Cardiac fibroblast (primary cell): ENCODE measurements at regions not wholly inside any gene's neighbourhood (a gene's known extent, or its start where the extent isn't known, plus 50 kb on each side); places are given as distances from the start of the nearest gene placed in this dataset.

Experiments used
- DNase-seq, 2 donors: peaks; one replicate each; pipeline versions ENCODE4 v3.0.0 to v3.0.0-alpha.2; 2010; ENCODE audit warnings: low read depth in 2 of 2
- H3K4me3 ChIP-seq, 2 donors: replicated peaks in 1 of 2; 1 replicate in 1 of 2; 2 replicates in 1 of 2; pipeline ENCODE4 v1.5.1; 2011; ENCODE audit warnings: low read depth in 2 of 2, low read length in 2 of 2, mild to moderate bottlenecking in 2 of 2, moderate library complexity in 1 of 2
- CTCF ChIP-seq: IDR thresholded peaks from one replicate; pipeline ENCODE4 v1.5.1; 2011; ENCODE audit warnings: low read depth, mild to moderate bottlenecking, low read length, inconsistent platforms

- TF ChIP-seq CTCF = no peak
- no peak overlapping the region for H3K4me3 ChIP-seq
- DNase-seq = no peak
Measured at GRCh38 chr14:98853063-98853729, 418.8 kb downstream of the BCL11B start.

GRCh38 chr14:98855926-98856715 lies 415.9 kb downstream of the BCL11B start:
- H3K4me3 ChIP-seq = no peak overlapping the region
- DNase-seq = no peak
- TF ChIP-seq CTCF = no peak

DNA sequence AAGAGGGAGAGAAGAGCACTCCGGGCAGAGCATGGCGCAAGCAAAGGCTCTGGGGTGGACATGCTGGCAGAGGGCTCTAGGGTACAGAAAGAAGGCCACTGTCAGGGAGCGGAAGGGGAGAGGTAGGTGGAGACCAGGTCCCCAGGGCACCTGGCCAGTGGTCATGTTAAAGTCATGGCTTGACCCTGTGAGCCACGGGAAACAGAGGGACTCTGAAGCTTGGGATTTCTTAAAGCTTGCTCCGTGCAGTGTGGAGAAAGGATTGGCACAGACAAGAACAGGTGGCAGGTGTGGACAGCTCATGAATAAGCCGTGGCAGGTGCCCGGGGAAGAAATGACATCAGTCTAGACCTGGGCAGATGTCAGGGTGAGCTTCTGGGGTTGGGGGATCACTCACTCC lies 413.8 kb downstream of the BCL11B start:
- DNase-seq = no peak
- no peak for TF ChIP-seq CTCF
- no peak overlapping the region for H3K4me3 ChIP-seq

DNA sequence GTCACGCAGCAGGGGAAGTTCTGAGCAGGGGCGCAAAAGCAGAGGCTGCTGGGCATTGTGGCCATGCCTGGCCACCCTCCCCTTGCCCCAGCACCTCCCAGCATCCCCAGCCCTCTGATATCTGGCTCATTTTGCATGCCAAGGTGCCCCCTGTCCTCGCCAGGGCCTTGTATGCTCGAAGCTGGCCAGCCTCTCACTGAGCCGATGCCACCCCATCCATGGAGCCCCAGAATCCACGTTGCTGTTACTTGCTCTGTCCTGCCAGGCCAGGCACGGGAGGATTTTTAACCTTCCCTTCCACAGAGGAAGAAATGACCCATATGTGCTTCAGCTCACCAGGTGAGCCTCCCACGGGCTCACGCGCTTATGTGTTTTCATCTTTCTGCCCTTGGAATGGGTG lies 413.4 kb downstream of the BCL11B start:
- DNase-seq = no peak
- no peak overlapping the region for H3K4me3 ChIP-seq
- no peak for TF ChIP-seq CTCF

DNA sequence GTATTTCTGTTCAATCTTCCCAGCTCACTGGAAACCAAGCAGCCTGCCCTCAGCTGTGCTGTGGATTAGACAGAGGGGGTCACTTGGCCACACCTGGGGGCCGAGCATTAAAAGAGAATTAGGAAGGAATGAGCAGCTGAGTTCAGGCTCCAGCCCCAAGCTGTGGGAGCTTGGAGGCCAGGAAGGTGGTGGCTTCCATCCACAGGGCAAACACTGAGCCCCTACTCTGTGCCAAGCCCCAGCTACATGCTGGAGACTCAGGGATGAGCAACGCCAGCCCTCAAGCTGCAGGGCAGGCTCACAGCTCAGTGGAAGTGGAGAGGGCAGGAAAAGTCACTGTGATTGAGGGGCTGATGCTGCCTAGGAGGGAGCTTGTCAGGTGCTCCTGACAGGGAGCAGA lies 412.7 kb downstream of the BCL11B start:
- TF ChIP-seq CTCF = no peak
- no peak for DNase-seq

DNA sequence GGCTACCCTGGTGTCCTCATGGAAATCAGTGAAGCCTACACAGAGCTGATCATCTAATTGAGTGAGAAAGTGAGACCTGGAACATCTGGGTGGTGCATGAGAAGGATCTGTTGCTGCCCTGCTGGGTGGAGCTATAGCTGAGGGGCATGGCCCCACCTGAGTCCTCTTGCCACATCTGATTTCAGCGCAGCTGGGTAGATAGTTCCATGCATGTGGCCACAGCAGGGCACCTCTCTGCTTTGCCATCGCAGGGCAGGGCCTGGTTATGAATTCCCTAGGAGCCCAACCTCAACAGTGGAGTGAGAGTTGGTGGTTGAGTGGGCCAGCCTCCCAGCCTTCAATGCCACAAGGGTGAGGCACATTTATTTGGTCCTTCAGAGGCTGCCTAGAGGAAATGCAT lies 407.8 kb downstream of the BCL11B start:
- DNase-seq = no peak
- TF ChIP-seq CTCF = no peak
- no peak overlapping the region for H3K4me3 ChIP-seq

More for the DNA sequence above, 412.7 kb downstream of the BCL11B start:
- no peak overlapping the region for H3K4me3 ChIP-seq
